A673 (cell line): ENCODE measurements at regions not wholly inside any gene's neighbourhood (a gene's known extent, or its start where the extent isn't known, plus 50 kb on each side); places are given as distances from the start of the nearest gene placed in this dataset.

Experiments
- CTCF ChIP-seq: fragments of 300-800, 200-600 bp; sonication (generic); conservative IDR thresholded peaks from 2 replicates; pipeline ENCODE4 v1.5.1; 2017; ENCODE audit warnings: low read depth, mild to moderate bottlenecking, antibody characterized with exemption, low read length, moderate library complexity, mixed read lengths
- EZH2 ChIP-seq: fragments of 200-600 bp; sonication (generic); IDR thresholded peaks from 2 replicates; pipeline ENCODE4 v1.6.1; 2017; ENCODE audit warnings: borderline replicate concordance, low read depth, mild to moderate bottlenecking, mixed read lengths, antibody characterized with exemption, low read length; ENCODE audit not compliant: poor library complexity, severe bottlenecking

DNA sequence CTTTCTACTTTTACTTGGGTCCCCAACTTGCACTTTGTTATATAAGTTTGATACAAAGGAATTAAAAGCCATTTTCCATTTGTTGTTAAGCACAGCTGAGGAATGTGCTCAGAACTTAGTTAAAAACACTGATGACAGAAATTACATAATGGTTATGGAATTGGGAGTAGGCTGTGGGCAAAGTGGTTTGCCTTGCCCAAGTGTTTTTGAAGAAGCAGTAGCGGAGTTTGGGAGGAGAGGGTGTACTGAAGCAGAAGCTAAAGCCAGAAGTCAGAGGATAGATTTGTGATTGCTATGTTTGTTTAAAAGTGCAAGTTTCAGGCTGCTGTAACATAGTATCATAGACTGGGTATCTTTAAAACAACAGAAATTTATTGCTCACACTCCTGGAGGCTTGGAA lies 391.8 kb downstream of the DUSP10 start:
- TF ChIP-seq EZH2: no peak
- no peak for TF ChIP-seq CTCF
